ENCODE measurements at regions not wholly inside any gene's neighbourhood (a gene's known extent, or its start where the extent isn't known, plus 50 kb on each side); places are given as distances from the start of the nearest gene placed in this dataset.

DNA sequence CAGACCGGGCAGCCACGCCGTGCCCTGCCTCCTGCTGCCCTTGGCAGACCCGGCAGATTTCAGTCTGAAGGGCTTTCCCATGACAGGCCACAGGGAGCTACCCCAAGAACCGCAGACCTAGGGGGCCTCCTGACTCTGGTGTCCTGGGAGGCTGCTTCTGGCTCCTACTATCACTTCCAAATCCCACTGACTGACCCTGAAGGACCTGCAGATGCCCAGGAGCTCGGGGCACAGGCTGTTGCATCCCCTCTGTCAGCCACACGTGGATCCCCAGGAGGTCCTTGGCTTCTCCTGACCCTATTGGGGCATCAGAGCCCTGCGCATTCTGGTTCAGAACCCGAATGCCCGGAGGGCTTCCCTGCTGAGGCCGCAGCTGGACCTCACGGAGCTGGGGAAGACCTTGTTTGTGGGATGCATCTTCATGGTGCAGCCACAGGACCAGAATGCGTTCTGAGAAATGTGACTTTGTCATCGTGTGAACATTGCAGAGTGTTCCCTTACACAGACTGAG, 81.3 kb upstream of the IRX4 start:
- no peak overlapping the region for H3K4me3 ChIP-seq (ENCODE audit: low read depth, low read length)
- H3K27me3 ChIP-seq (ENCODE audit: control insufficient read depth, insufficient read depth, low read length) = no peaks in the 10 kb centered on the region
- no peaks in the 10 kb centered on the region for H3K36me3 ChIP-seq (ENCODE audit: control insufficient read depth, insufficient read depth, low read length)
- H3K27ac ChIP-seq (ENCODE audit: low read depth, low read length) = no peak overlapping the region
- H3K4me1 ChIP-seq (ENCODE audit: control insufficient read depth, insufficient read depth, low read length) = peaks cover 8% of the 10 kb centered on the region; the same call in 1 of the 2 replicates
- no peaks in the 10 kb centered on the region for H3K9me3 ChIP-seq (ENCODE audit: control insufficient read depth, insufficient read depth, low read length)
- H3K9ac ChIP-seq (ENCODE audit: low read depth, low read length) = no peak overlapping the region

DNA sequence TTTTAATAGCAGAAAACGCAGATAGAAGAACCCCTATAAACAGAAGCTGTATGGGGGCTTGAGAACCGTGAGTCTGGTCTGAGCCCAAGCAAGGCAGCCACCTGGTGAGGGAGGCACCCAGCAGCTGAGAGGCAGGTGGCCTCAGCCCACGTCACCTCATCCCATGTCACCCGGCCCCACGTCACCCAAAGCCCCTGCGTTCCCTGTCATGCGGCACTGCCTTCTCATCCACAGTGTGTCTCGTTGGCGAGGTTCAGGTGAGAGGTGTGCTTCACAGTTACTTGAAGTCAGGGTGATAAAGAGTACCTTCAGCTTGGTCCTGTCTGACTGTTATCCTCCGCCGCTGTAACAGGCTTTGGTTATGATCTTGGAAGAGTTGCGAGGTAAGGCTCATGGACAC, 80.6 kb upstream of the IRX4 start:
- H3K9me3 ChIP-seq (ENCODE audit: control insufficient read depth, insufficient read depth, low read length) = no peaks in the 10 kb centered on the region
- H3K4me1 ChIP-seq (ENCODE audit: control insufficient read depth, insufficient read depth, low read length) = peaks cover 8% of the 10 kb centered on the region; the same call in 1 of the 2 replicates
- H3K4me3 ChIP-seq (ENCODE audit: low read depth, low read length) = no peak overlapping the region
- H3K36me3 ChIP-seq (ENCODE audit: control insufficient read depth, insufficient read depth, low read length) = no peaks in the 10 kb centered on the region
- no peak overlapping the region for H3K9ac ChIP-seq (ENCODE audit: low read depth, low read length)
- no peaks in the 10 kb centered on the region for H3K27me3 ChIP-seq (ENCODE audit: control insufficient read depth, insufficient read depth, low read length)
- no peak overlapping the region for H3K27ac ChIP-seq (ENCODE audit: low read depth, low read length)

DNA sequence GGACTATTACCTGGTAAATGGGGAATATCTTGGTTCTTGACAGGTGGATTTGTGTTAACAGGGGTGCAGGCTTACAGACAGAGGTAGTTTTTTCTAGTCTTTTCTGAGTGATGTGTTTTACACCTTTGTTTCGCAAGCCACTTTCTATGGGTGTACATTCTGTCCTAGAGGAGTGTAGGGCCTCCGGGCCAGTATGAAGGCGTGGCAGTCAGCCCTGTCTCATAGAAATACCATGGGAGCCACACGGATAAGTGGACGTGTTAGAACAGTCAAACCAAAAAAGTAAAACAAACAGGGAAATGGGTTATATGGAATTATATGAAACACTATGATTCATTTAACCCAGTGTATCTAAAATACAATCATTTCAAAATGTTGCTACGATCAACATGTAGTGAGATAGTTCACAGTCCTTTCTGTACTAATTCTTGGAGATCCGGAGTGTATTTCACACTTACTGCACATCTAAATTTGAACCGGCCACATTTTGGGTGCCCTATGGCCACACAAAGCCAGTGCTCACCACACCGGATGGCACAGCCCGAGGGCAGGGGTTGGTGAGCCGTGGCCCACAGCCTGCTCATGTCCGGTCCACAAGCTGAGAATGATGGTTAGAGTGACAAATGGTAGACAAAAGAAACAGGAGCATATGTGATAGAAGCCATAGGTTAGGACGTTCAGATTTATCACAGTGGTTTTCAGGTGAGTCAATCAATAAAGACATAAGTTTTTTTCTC, 80.1 kb upstream of the IRX4 start:
- Histone ChIP-seq H3K4me3 (ENCODE audit: low read depth, low read length) (no peak overlapping the region), H3K27me3 (ENCODE audit: control insufficient read depth, insufficient read depth, low read length) (no peaks in the 10 kb centered on the region), H3K27ac (ENCODE audit: low read depth, low read length) (no peak overlapping the region), H3K9ac (ENCODE audit: low read depth, low read length) (no peak overlapping the region), H3K4me1 (ENCODE audit: control insufficient read depth, insufficient read depth, low read length) (peaks cover 8% of the 10 kb centered on the region; the same call in 1 of the 2 replicates), H3K9me3 (ENCODE audit: control insufficient read depth, insufficient read depth, low read length) (no peaks in the 10 kb centered on the region), H3K36me3 (ENCODE audit: control insufficient read depth, insufficient read depth, low read length) (no peaks in the 10 kb centered on the region)

GRCh38 chr5:1961952-1962595, 79.3 kb upstream of the IRX4 start:
- Histone ChIP-seq H3K4me3 (ENCODE audit: low read depth, low read length) (no peak overlapping the region), H3K9me3 (ENCODE audit: control insufficient read depth, insufficient read depth, low read length) (no peaks in the 10 kb centered on the region), H3K9ac (ENCODE audit: low read depth, low read length) (no peak overlapping the region)

DNA sequence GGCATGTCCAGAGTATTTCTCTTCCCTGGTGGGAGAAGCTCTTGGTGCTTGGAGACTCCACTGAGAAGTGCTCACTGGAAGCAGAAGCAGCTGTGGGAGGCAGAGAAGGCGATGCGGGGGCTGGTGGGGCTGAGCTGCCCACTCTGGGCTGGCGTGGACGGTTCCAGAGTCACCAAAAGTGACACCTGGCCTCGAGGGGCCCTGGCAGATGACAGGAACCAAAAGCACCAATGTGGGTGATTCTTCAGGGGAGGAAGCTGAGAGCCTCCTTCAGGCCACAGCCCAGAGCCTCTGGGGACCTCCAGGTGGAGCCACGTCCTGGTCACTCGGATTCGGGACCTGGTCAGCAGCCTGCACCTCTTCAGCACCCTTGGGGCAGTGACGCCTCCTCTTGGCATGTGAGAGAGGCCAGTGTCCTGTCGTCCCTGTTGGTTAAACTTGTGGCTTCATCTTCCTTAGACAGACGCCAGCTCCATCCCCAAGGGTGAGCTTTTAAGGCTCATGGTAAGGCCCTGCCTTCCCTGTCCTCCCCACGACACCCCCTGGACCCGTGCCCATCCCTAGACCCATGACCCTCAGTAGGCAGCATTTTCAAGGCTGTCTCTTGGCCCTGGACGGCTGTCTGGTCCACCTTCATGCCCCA, 78.7 kb upstream of the IRX4 start:
- H3K27me3 ChIP-seq (ENCODE audit: control insufficient read depth, insufficient read depth, low read length) = no peaks in the 10 kb centered on the region
- H3K36me3 ChIP-seq (ENCODE audit: control insufficient read depth, insufficient read depth, low read length) = no peaks in the 10 kb centered on the region
- peaks cover 5% of the 10 kb centered on the region; the same call in 1 of the 2 replicates for H3K4me1 ChIP-seq (ENCODE audit: control insufficient read depth, insufficient read depth, low read length)
- no peaks in the 10 kb centered on the region for H3K9me3 ChIP-seq (ENCODE audit: control insufficient read depth, insufficient read depth, low read length)
- H3K27ac ChIP-seq (ENCODE audit: low read depth, low read length) = no peak overlapping the region
- H3K4me3 ChIP-seq (ENCODE audit: low read depth, low read length) = no peak overlapping the region
- H3K9ac ChIP-seq (ENCODE audit: low read depth, low read length) = no peak overlapping the region

More at GRCh38 chr5:1961952-1962595, 79.3 kb upstream of the IRX4 start:
- H3K36me3 ChIP-seq (ENCODE audit: control insufficient read depth, insufficient read depth, low read length) = no peaks in the 10 kb centered on the region
- peaks cover 8% of the 10 kb centered on the region; the same call in 1 of the 2 replicates for H3K4me1 ChIP-seq (ENCODE audit: control insufficient read depth, insufficient read depth, low read length)
- no peak overlapping the region for H3K27ac ChIP-seq (ENCODE audit: low read depth, low read length)
- no peaks in the 10 kb centered on the region for H3K27me3 ChIP-seq (ENCODE audit: control insufficient read depth, insufficient read depth, low read length)

DNA sequence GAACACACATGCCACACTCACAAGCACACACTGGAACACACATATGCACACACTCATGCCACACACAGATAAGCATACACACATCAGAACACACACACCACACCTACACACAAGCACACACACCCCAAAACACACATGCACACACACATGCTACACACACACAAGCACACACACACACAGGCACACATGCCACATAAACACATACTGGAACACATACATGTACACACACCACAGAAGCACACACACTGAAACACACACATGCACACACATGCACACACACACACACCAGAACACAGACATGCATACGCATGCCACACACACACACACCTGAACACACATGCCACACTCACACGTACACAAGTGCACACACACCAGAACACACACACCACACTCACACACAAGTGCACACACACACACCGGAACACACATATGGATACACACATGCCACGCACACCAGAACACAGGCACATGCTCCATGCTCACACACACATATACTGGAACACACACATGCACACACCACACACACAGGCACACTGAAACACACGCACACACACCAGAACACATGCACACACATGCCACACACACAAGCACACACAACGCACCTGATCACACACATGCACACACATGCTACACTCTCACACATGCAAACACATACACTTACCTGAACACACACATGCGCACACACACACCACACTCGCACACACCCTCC, 78.0 kb upstream of the IRX4 start:
- Histone ChIP-seq H3K4me1 (ENCODE audit: control insufficient read depth, insufficient read depth, low read length) (no peaks in the 10 kb centered on the region), H3K9me3 (ENCODE audit: control insufficient read depth, insufficient read depth, low read length) (no peaks in the 10 kb centered on the region), H3K9ac (ENCODE audit: low read depth, low read length) (no peak overlapping the region), H3K4me3 (ENCODE audit: low read depth, low read length) (no peak overlapping the region), H3K27me3 (ENCODE audit: control insufficient read depth, insufficient read depth, low read length) (no peaks in the 10 kb centered on the region), H3K27ac (ENCODE audit: low read depth, low read length) (no peak overlapping the region), H3K36me3 (ENCODE audit: control insufficient read depth, insufficient read depth, low read length) (no peaks in the 10 kb centered on the region)

DNA sequence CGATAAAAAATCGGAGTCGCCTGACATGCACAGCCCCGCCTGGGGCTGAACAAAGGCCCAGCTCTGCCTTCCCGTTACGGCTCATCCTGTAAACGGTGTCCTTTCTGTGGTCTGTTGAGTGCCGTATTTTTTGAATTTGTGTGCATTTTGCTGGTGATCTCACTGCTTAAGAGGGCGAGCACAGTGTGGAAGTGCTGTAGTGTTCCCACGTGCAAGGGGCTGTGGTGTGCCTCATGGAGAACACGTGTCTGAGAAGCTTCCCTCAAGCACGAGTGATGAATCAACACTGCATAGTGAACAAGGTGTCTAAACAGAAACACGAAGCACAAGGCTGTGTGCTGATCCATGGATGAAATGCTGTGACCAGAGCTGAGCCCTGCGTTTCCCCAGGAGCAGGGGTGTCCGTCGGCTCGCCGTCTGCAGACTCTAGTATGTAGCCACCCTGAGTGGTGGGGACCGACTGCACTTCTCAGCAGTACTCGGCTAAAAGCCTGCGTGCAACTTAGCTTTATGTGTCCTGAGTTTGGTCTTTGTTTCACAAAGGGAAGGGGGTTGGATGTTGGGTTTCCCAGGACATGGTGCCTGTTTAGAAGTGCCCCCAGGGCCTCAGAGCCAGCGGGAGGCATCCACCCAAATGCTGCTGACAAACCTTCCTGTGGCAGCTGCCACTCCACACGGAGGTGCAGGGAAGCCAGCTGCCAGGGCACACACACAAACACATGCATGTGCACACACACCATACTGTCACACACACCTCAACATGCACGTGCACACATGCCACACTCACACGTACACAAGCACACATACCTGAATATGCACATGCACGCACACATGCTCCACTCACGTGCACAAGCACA, 77.2 kb upstream of the IRX4 start:
- Histone ChIP-seq H3K9me3 (ENCODE audit: control insufficient read depth, insufficient read depth, low read length) (no peaks in the 10 kb centered on the region), H3K36me3 (ENCODE audit: control insufficient read depth, insufficient read depth, low read length) (no peaks in the 10 kb centered on the region), H3K27me3 (ENCODE audit: control insufficient read depth, insufficient read depth, low read length) (no peaks in the 10 kb centered on the region), H3K27ac (ENCODE audit: low read depth, low read length) (no peak overlapping the region), H3K4me3 (ENCODE audit: low read depth, low read length) (no peak overlapping the region), H3K4me1 (ENCODE audit: control insufficient read depth, insufficient read depth, low read length) (no peaks in the 10 kb centered on the region), H3K9ac (ENCODE audit: low read depth, low read length) (no peak overlapping the region)

DNA sequence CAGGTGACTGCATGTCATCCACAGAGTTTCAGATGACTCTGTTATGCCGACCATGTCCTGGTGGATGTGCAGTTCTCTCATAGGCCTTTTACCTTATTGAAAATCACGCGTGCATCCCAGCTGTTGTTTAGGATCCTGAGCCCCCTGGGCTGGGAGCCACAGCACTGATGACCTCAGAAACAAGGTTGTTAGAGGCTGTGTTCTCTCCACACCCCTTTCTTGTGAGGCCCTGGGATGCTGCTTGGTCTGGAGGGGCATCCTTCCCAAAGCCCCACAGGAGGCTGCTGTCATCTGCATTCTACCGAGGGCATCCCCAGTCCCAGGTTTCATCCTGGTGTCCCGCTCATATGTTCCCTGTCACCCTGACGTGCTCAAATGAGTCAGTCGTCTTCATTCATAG, 76.5 kb upstream of the IRX4 start:
- no peaks in the 10 kb centered on the region for H3K9me3 ChIP-seq (ENCODE audit: control insufficient read depth, insufficient read depth, low read length)
- no peak overlapping the region for H3K9ac ChIP-seq (ENCODE audit: low read depth, low read length)
- H3K4me1 ChIP-seq (ENCODE audit: control insufficient read depth, insufficient read depth, low read length) = no peaks in the 10 kb centered on the region
- no peak overlapping the region for H3K4me3 ChIP-seq (ENCODE audit: low read depth, low read length)
- H3K27me3 ChIP-seq (ENCODE audit: control insufficient read depth, insufficient read depth, low read length) = no peaks in the 10 kb centered on the region
- H3K36me3 ChIP-seq (ENCODE audit: control insufficient read depth, insufficient read depth, low read length) = no peaks in the 10 kb centered on the region
- H3K27ac ChIP-seq (ENCODE audit: low read depth, low read length) = no peak overlapping the region

DNA sequence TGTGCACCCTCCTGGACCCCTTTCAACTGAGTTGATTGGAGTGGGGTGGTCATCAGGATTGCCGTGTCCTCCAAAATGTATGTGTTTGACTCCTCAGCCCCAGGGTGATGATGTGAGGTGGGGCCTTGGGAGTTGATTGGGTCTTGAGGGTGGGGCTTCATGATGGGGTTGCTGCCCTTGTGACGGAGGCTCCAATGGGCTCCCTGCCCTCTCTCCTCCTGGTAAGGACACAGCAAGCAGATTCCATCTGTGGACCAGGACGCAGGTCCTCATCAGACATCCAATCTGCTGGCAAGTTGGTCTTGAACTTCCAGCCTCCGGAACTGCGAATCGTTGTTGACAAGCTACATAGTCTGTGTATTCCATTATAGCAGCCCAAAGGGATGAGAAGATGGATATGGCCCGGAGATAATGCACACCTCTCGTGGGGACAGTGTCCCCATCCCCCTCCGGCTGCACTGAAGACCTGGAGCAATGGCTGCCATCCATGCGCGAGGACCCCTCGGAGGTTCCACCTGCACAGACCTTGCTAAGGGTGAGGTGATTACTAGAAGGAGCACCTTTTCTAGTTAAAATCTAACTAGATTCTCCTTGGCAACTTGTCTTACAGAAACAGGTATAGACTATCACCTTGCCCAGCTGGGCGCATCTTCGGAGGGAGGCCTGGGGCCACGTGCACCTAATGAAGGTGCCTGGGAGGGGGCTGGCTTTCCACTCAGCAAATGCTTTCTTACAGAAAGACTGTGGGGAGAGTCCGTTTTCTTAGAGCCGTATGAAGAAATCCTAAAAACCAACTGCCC, 75.7 kb upstream of the IRX4 start:
- H3K27ac ChIP-seq (ENCODE audit: low read depth, low read length) = no peak overlapping the region
- H3K27me3 ChIP-seq (ENCODE audit: control insufficient read depth, insufficient read depth, low read length) = no peaks in the 10 kb centered on the region
- no peak overlapping the region for H3K9ac ChIP-seq (ENCODE audit: low read depth, low read length)
- no peaks in the 10 kb centered on the region for H3K4me1 ChIP-seq (ENCODE audit: control insufficient read depth, insufficient read depth, low read length)
- H3K9me3 ChIP-seq (ENCODE audit: control insufficient read depth, insufficient read depth, low read length) = no peaks in the 10 kb centered on the region
- H3K36me3 ChIP-seq (ENCODE audit: control insufficient read depth, insufficient read depth, low read length) = no peaks in the 10 kb centered on the region
- no peak overlapping the region for H3K4me3 ChIP-seq (ENCODE audit: low read depth, low read length)
